Endothelial cell of umbilical vein (primary cell): ENCODE measurements at regions not wholly inside any gene's neighbourhood (a gene's known extent, or its start where the extent isn't known, plus 50 kb on each side); places are given as distances from the start of the nearest gene placed in this dataset.

Experiments
- BruUV-seq: library from RNA; stranded (reverse); fragments of 400-500 nt; replicated peaks from 2 replicates; lab custom pipeline; 2021; lab: Mats Ljungman, UMichigan
- CTCF ChIA-PET: fragments of 300-600, 350-600 bp; sonication (Branson Sonifier 250); formaldehyde crosslinking; loops from one replicate; lab custom pipeline; 2021; ENCODE audit warnings: antibody characterized with exemption, inconsistent platforms; lab: Charles Lee
- POLR2A ChIA-PET: fragments of 300-600, 350-600 bp; sonication (Branson Sonifier 250); formaldehyde crosslinking; loops from one replicate; lab custom pipeline; 2021; ENCODE audit warnings: antibody characterized with exemption, inconsistent platforms; lab: Charles Lee
- DNase-seq: peaks from one replicate; pipeline ENCODE4 v3.0.0-alpha.2; 2011; ENCODE audit warnings: low read depth, low spot score
- FAIRE-seq: peaks from 2 replicates; lab custom pipeline; 2011; peaks lifted over from hg19 to GRCh38; lab: Jason Lieb, UNC
- H2AFZ ChIP-seq: 2 replicates; pipeline ENCODE4 v1.6.0; 2012; ENCODE audit warnings: low read depth, low read length, control low read depth, inconsistent platforms
- H3K27ac ChIP-seq: 2 replicates; pipeline ENCODE4 v1.5.1; 2011; ENCODE audit warnings: low read depth, mild to moderate bottlenecking, control low read depth, low read length, moderate library complexity; ENCODE audit not compliant: insufficient read depth
- H3K27me3 ChIP-seq, 2 experiments: 2 replicates each; pipeline versions ENCODE4 v1.6.0 to v1.6.1; 2011; ENCODE audit warnings: low read length in 2 of 2, mixed read lengths in 1 of 2; ENCODE audit not compliant: control insufficient read depth in 2 of 2, insufficient read depth in 2 of 2
- H3K36me3 ChIP-seq, 2 experiments: 2 replicates in 1 of 2; 3 replicates in 1 of 2; pipeline ENCODE4 v1.5.1; 2011; ENCODE audit warnings: low read length in 2 of 2, mild to moderate bottlenecking in 1 of 2, moderate library complexity in 1 of 2; ENCODE audit not compliant: control insufficient read depth in 2 of 2, insufficient read depth in 2 of 2; ENCODE audit errors: extremely low read depth in 1 of 2
- H3K4me1 ChIP-seq: 3 replicates; pipeline ENCODE4 v1.5.1; 2011; ENCODE audit warnings: mild to moderate bottlenecking, low read length; ENCODE audit not compliant: control insufficient read depth, insufficient read depth; ENCODE audit errors: extremely low read depth
- H3K4me2 ChIP-seq: 2 replicates; pipeline ENCODE4 v1.6.1; 2011; ENCODE audit warnings: low read length, control low read depth, mixed read lengths; ENCODE audit not compliant: insufficient read depth
- H3K4me3 ChIP-seq, 3 experiments: fragments of 200-600 bp in 1 of 3; sonication (generic), shearing (Covaris generic) in 1 of 3; replicated peaks in 1 of 3; 2 replicates each; pipeline ENCODE4 v1.5.1; 2011 to 2016; ENCODE audit warnings: control low read depth in 3 of 3, low read length in 3 of 3, mild to moderate bottlenecking in 2 of 3, inconsistent platforms in 1 of 3, low read depth in 1 of 3, moderate library complexity in 1 of 3; ENCODE audit not compliant: insufficient read depth in 1 of 3
- H3K79me2 ChIP-seq: 2 replicates; pipeline ENCODE4 v1.6.0; 2012; ENCODE audit warnings: low read length, inconsistent platforms; ENCODE audit not compliant: control insufficient read depth, insufficient read depth
- H3K9ac ChIP-seq: replicated peaks from 2 replicates; pipeline ENCODE3; 2011; ENCODE audit warnings: low read length, control low read depth; ENCODE audit not compliant: insufficient read depth; ENCODE audit errors: extremely low read depth
- H3K9me1 ChIP-seq: replicated peaks from 3 replicates; pipeline ENCODE4 v1.6.0; 2011; ENCODE audit warnings: mild to moderate bottlenecking, low read length; ENCODE audit not compliant: control insufficient read depth, insufficient read depth; ENCODE audit errors: extremely low read depth
- H3K9me3 ChIP-seq: replicated peaks from 2 replicates; pipeline ENCODE4 v1.5.1; 2012; ENCODE audit warnings: low read length, inconsistent platforms; ENCODE audit not compliant: control insufficient read depth, insufficient read depth
- H4K20me1 ChIP-seq: replicated peaks from 2 replicates; pipeline ENCODE3; 2011; ENCODE audit warnings: mild to moderate bottlenecking, low read length; ENCODE audit not compliant: control insufficient read depth, insufficient read depth; ENCODE audit errors: extremely low read depth
- CTCF ChIP-seq, 2 donors: IDR thresholded peaks; 1 replicate in 1 of 2; 2 replicates in 1 of 2; pipeline ENCODE4 v1.5.1; 2011; ENCODE audit warnings: low read length in 2 of 2, mild to moderate bottlenecking in 2 of 2, moderate library complexity in 2 of 2, control low read depth in 1 of 2, inconsistent platforms in 1 of 2, low read depth in 1 of 2; ENCODE audit not compliant: insufficient read depth in 1 of 2; ENCODE audit errors: extremely low read depth in 1 of 2
- EZH2 ChIP-seq: IDR thresholded peaks from 2 replicates; pipeline ENCODE4 v1.6.1; 2012; ENCODE audit warnings: borderline replicate concordance, low read depth, mild to moderate bottlenecking, moderate library complexity, low read length, inconsistent platforms; ENCODE audit not compliant: severe bottlenecking
- GATA2 ChIP-seq: IDR thresholded peaks from 2 replicates; pipeline ENCODE4 v1.7.0; 2011; ENCODE audit warnings: low read depth, mild to moderate bottlenecking, moderate library complexity, mixed read lengths, low read length; ENCODE audit not compliant: insufficient read length, insufficient read depth
- JUN ChIP-seq: IDR thresholded peaks from 2 replicates; pipeline ENCODE4 v1.6.1; 2011; ENCODE audit warnings: borderline replicate concordance, low read depth; ENCODE audit not compliant: insufficient read length, insufficient read depth
- MYC ChIP-seq: IDR thresholded peaks from one replicate; pipeline ENCODE4 v1.6.1; 2011; ENCODE audit warnings: mild to moderate bottlenecking, low read depth, low read length
- POLR2A ChIP-seq: IDR thresholded peaks from 2 replicates; pipeline ENCODE4 v1.6.1; 2012; ENCODE audit warnings: low read depth, mild to moderate bottlenecking, control low read depth, low read length
- POLR2AphosphoS5 ChIP-seq: IDR thresholded peaks from 2 replicates; pipeline ENCODE4 v1.6.1; 2012; ENCODE audit warnings: low read depth, mild to moderate bottlenecking, control low read depth, low read length, moderate library complexity; ENCODE audit not compliant: insufficient read depth
- dilution Hi-C: fragments of 300-500 bp; cut with MboI; formaldehyde crosslinking; loops from one replicate; pipeline ENCODE4 v1.15.0; 2019; ENCODE audit warnings: low sequenced_read_pairs; ENCODE audit not compliant: extremely low pct_ligation_motif_present
- intact Hi-C: fragments of 100-400 bp; cut with micrococcal nuclease; formaldehyde crosslinking; loops from one replicate; pipeline ENCODE4 v1.10.0; 2022

GRCh38 chr3:118369892-118370491 is 664.7 kb downstream of the IGSF11 start:
- no peak overlapping the region for H3K9ac ChIP-seq
- no peaks in the 10 kb centered on the region for H4K20me1 ChIP-seq
- H3K9me3 ChIP-seq, result peaks cover 5% of the 10 kb centered on the region
- POLR2A ChIA-PET, result no interaction called here
- dilution Hi-C loops, result no loop called here
- CTCF ChIA-PET, result no interaction called here
- no peaks in the 10 kb centered on the region for H3K4me1 ChIP-seq
- no peaks in the 10 kb centered on the region for H3K36me3 ChIP-seq
- intact Hi-C loops, result no loop called here
- no peak overlapping the region for H3K4me2 ChIP-seq
- H3K79me2 ChIP-seq, result no peaks in the 10 kb centered on the region
- FAIRE-seq, result no peak
- BruUV-seq, result no TSS peak
- H3K4me3 ChIP-seq, result no peak overlapping the region
- H3K27ac ChIP-seq, result no peak overlapping the region
- no peak overlapping the region for H2AFZ ChIP-seq
- DNase-seq, result no peak
- no peaks in the 10 kb centered on the region for H3K9me1 ChIP-seq
- no peaks in the 10 kb centered on the region for H3K27me3 ChIP-seq
- TF ChIP-seq POLR2AphosphoS5 (no peak), MYC (no peak), GATA2 (no peak), EZH2 (no peak), JUN (no peak), CTCF (IDR thresholded peaks at IDR 0.05; ENCODE audit: extremely low read depth in 1 of 2, insufficient read depth in 1 of 2, low read depth in 1 of 2, low read length in 2 of 2) (no peak), POLR2A (no peak)
